ENCODE measurements at regions not wholly inside any gene's neighbourhood (a gene's known extent, or its start where the extent isn't known, plus 50 kb on each side); places are given as distances from the start of the nearest gene placed in this dataset.

DNA sequence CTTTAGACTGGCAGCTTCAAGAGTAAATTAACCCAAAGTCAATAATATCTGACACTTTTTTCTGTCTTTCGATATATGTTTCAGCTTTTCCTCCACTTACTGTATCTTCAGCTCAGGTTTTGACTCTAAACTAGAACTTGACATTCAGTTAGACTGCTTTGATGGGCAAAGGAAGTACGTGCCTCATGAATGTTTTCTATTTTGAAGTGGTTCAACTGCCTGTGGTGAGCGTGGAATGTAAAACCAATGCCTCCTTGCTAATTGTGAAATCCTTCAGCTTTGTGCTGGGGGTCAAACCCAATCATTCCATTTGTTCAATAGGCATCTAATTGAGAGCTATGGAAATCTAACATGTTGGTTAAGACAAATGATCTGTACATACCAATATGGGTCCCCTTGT, 857.0 kb upstream of the HTR2C start:
- no peak for DNase-seq (ENCODE audit: low read depth)
- TF ChIP-seq, protein P1, sequence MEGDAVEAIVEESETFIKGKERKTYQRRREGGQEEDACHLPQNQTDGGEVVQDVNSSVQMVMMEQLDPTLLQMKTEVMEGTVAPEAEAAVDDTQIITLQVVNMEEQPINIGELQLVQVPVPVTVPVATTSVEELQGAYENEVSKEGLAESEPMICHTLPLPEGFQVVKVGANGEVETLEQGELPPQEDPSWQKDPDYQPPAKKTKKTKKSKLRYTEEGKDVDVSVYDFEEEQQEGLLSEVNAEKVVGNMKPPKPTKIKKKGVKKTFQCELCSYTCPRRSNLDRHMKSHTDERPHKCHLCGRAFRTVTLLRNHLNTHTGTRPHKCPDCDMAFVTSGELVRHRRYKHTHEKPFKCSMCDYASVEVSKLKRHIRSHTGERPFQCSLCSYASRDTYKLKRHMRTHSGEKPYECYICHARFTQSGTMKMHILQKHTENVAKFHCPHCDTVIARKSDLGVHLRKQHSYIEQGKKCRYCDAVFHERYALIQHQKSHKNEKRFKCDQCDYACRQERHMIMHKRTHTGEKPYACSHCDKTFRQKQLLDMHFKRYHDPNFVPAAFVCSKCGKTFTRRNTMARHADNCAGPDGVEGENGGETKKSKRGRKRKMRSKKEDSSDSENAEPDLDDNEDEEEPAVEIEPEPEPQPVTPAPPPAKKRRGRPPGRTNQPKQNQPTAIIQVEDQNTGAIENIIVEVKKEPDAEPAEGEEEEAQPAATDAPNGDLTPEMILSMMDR (conservative IDR thresholded peaks at IDR 0.05; ENCODE audit: low read depth, low read length): no peak
- no peak overlapping the region for H3K4me3 ChIP-seq (ENCODE audit: low read depth, low read length)

DNA sequence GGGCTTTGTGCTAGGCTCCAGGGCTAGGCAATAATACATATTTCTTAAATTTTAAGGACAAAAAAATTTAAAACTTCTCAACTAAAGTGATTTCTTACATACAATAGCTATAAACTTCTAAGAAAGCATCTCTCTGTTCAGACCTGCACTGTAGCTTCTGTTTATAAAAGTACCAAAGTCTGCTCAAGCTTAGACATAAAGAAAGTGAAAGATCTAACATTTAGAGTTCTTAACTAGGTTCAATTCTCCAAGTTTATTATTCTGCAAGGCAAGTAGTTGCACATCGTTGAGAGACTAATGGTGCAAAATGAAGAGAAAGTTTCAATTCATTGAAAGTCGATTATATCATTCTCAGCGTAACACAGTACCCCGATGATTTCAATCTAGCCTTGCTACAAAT, 857.4 kb upstream of the HTR2C start:
- no peak for DNase-seq (ENCODE audit: low read depth)
- no peak overlapping the region for H3K4me3 ChIP-seq (ENCODE audit: low read depth, low read length)
- TF ChIP-seq, protein P1 (conservative IDR thresholded peaks at IDR 0.05; ENCODE audit: low read depth, low read length): no peak

DNA sequence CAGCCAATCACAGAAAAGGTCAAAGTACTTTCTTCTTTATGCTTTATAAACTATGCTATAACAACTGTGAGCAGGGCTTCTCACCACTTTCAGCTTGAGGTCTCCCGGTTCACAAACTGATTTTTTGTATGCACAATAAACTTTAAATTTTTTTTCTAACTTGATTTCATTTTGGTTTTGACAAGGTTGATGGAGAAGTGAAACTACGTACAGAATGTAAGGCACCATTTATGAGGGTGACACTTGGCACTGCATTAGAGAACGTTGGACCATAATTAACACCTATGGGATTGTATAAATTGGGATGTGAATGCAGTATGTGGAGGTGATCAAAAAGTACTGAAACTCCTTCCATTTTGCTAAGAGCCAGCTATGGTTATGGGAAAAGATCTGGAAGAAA, 857.9 kb upstream of the HTR2C start:
- TF ChIP-seq, protein P1 (conservative IDR thresholded peaks at IDR 0.05; ENCODE audit: low read depth, low read length): no peak
- no peak overlapping the region for H3K4me3 ChIP-seq (ENCODE audit: low read depth, low read length)
- DNase-seq (ENCODE audit: low read depth): no peak

DNA sequence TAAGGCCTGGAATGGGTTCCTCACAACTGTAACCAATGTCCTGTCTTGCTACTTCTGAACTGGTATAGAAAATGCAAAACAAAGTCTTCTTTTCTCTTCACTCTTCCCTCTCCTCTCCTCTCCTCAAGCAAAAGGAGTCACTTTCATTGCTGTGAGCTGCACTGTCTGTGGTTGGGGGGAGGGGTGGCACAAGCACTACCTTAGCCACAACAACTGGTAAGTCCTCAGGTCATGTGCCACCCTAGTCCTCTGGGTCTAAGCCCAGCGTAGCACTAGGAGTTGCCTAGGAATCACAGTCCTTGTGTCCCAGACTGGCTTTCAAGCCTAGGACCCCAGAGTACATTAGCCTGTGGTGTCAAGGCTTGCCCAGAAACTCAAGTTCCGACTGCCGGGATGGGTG, 859.3 kb upstream of the AMOT start:
- no peak overlapping the region for H3K4me3 ChIP-seq (ENCODE audit: low read depth, low read length)
- DNase-seq (ENCODE audit: low read depth): no peak
- TF ChIP-seq, protein P1 (conservative IDR thresholded peaks at IDR 0.05; ENCODE audit: low read depth, low read length): no peak

DNA sequence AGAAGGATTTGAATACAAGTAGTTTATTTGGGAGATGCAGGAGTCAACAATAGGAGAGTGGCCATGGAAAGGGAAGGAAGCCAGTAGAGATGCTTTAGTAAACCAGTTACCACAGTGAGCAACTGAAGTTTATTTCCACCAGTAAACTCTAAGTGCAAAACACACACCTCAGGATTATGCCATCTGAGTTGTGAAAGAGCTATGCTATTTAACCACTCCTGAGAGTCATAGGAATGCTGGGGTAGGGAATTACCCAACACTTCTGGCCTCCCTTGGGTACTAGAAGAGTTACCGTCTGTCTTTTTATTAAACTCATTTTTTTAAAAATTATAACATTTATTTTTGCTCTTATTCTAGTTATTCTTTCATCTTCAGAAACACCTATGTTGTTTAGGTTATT, 834.6 kb upstream of the AMOT start:
- TF ChIP-seq, protein P1 (conservative IDR thresholded peaks at IDR 0.05; ENCODE audit: low read depth, low read length): no peak
- DNase-seq (ENCODE audit: low read depth): no peak
- H3K4me3 ChIP-seq (ENCODE audit: low read depth, low read length): no peak overlapping the region

DNA sequence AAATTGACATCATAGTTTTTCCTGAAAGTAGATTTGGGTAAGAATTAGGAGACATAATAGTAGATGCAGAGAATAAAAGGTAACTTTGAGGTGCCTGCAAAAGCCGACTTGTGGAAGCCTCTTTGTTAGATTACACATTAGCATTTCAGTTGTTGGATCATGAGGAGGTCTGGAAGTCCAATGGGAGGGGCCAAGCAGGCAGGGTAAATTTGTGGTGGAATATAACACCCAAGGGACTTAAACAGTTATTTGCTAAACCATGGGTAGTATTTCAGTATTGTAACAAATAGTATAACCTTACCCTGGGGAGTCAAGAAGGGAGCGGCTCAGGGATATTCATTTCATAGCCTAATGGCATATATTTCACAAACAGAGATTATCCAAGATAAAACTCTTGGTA, 810.7 kb upstream of the AMOT start:
- TF ChIP-seq, protein P1 (conservative IDR thresholded peaks at IDR 0.05; ENCODE audit: low read depth, low read length): no peak
- H3K4me3 ChIP-seq (ENCODE audit: low read depth, low read length): no peak overlapping the region
- no peak for DNase-seq (ENCODE audit: low read depth)

DNA sequence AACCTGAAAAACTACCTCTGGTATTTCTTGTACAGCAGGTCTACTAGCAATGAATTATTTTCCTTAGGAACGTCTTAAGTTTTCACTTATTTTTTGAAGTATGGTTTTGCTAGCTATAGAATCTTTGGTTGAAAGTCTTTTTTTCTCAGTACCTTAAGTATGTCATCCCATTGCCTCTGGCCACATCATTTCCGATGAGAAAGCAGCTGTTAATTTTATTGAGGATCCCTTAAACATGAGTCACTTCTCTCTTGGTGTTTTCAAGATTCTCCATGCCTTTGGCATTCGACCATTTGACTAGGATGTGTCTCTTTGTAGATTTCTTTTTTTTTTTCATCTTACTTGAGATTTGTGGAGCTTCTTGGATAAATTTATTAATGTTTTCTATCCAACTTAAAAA, 803.8 kb upstream of the AMOT start:
- TF ChIP-seq, protein P1 (conservative IDR thresholded peaks at IDR 0.05; ENCODE audit: low read depth, low read length): no peak
- H3K4me3 ChIP-seq (ENCODE audit: low read depth, low read length): no peak overlapping the region
- no peak for DNase-seq (ENCODE audit: low read depth)
